CD14-positive monocyte (primary cell): ENCODE measurements at regions not wholly inside any gene's neighbourhood (a gene's known extent, or its start where the extent isn't known, plus 50 kb on each side); places are given as distances from the start of the nearest gene placed in this dataset.

Experiments
- DNase-seq, 3 donors: peaks; one replicate each; pipeline ENCODE4 v3.0.0-alpha.2; 2011 to 2022
- H2AFZ ChIP-seq: 2 replicates; pipeline ENCODE4 v1.6.0; 2012; ENCODE audit warnings: mild to moderate bottlenecking, low read depth, low read length, inconsistent platforms; ENCODE audit not compliant: insufficient read depth, poor library complexity, severe bottlenecking
- H3K27ac ChIP-seq, 2 donors: 1 replicate in 1 of 2; 2 replicates in 1 of 2; pipeline ENCODE4 v1.5.1; 2012 to 2013; ENCODE audit warnings: low read length in 2 of 2, control low read depth in 1 of 2, inconsistent platforms in 1 of 2, low read depth in 1 of 2, mild to moderate bottlenecking in 1 of 2
- H3K27me3 ChIP-seq, 2 donors: one replicate each; pipeline versions ENCODE4 v1.6.0 to v1.6.1; 2011 to 2013; ENCODE audit warnings: low read length in 2 of 2; ENCODE audit not compliant: control insufficient read depth in 2 of 2, insufficient read depth in 2 of 2
- H3K36me3 ChIP-seq, 2 donors: replicated peaks in 1 of 2; 1 replicate in 1 of 2; 2 replicates in 1 of 2; pipeline versions ENCODE4 v1.5.1 to v1.6.1; 2012 to 2013; ENCODE audit warnings: low read length in 2 of 2, control low read depth in 1 of 2, inconsistent platforms in 1 of 2, mild to moderate bottlenecking in 1 of 2; ENCODE audit not compliant: insufficient read depth in 2 of 2, control insufficient read depth in 1 of 2
- H3K4me1 ChIP-seq, 2 donors: 1 replicate in 1 of 2; 2 replicates in 1 of 2; pipeline versions ENCODE4 v1.5.1 to v1.6.1; 2012 to 2013; ENCODE audit warnings: low read length in 2 of 2, control low read depth in 1 of 2, inconsistent platforms in 1 of 2, mild to moderate bottlenecking in 1 of 2, moderate library complexity in 1 of 2; ENCODE audit not compliant: insufficient read depth in 2 of 2, control insufficient read depth in 1 of 2
- H3K4me2 ChIP-seq: replicated peaks from 2 replicates; pipeline ENCODE3; 2012; ENCODE audit warnings: low read length, moderate library complexity, mild to moderate bottlenecking; ENCODE audit not compliant: poor library complexity, severe bottlenecking; ENCODE audit errors: extremely low read depth
- H3K4me3 ChIP-seq, 3 experiments: fragments of 200-600 bp in 1 of 3; sonication (generic) in 1 of 3; replicated peaks in 1 of 3; 1 replicate in 2 of 3; 2 replicates in 1 of 3; pipeline ENCODE4 v1.5.1; 2011 to 2013; ENCODE audit warnings: low read length in 3 of 3, mild to moderate bottlenecking in 3 of 3, control low read depth in 2 of 3, low read depth in 2 of 3, inconsistent platforms in 1 of 3, moderate library complexity in 1 of 3
- H3K79me2 ChIP-seq: 2 replicates; pipeline ENCODE4 v1.6.0; 2012; ENCODE audit warnings: mild to moderate bottlenecking, control low read depth, inconsistent platforms, low read length, moderate library complexity; ENCODE audit not compliant: insufficient read depth
- H3K9ac ChIP-seq: 2 replicates; pipeline ENCODE4 v1.6.0; 2017; ENCODE audit warnings: low read length, mild to moderate bottlenecking; ENCODE audit not compliant: insufficient read depth, poor library complexity, severe bottlenecking
- H3K9me3 ChIP-seq, 2 donors: replicated peaks in 1 of 2; 1 replicate in 1 of 2; 2 replicates in 1 of 2; pipeline versions ENCODE4 v1.5.1 to v1.6.1; 2012 to 2013; ENCODE audit warnings: low read length in 2 of 2, control low read depth in 1 of 2; ENCODE audit not compliant: control insufficient read depth in 1 of 2, insufficient read depth in 1 of 2
- H4K20me1 ChIP-seq: 2 replicates; pipeline ENCODE4 v1.6.0; 2012; ENCODE audit warnings: mild to moderate bottlenecking, low read length, control low read depth, moderate library complexity; ENCODE audit not compliant: insufficient read depth
- H3K27ac Mint-ChIP-seq, 7 donors: one replicate each; pipeline ENCODE4 v1.8.0; 2020; ENCODE audit warnings: mild to moderate bottlenecking in 7 of 7, mixed read lengths in 7 of 7, moderate library complexity in 6 of 7, inconsistent platforms in 2 of 7
- H3K27me3 Mint-ChIP-seq, 3 donors: one replicate each; pipeline ENCODE4 v1.8.0; 2021 to 2022; ENCODE audit warnings: low read depth in 3 of 3, mild to moderate bottlenecking in 3 of 3, mixed read lengths in 3 of 3, moderate library complexity in 3 of 3, inconsistent platforms in 1 of 3
- H3K36me3 Mint-ChIP-seq, 2 donors: one replicate each; pipeline ENCODE4 v1.8.0; 2020; ENCODE audit warnings: mixed read lengths in 2 of 2, inconsistent platforms in 1 of 2, mild to moderate bottlenecking in 1 of 2
- H3K4me1 Mint-ChIP-seq: one replicate; pipeline ENCODE4 v1.8.0; 2020; ENCODE audit warnings: mild to moderate bottlenecking, mixed read lengths
- H3K4me3 Mint-ChIP-seq, 2 donors: one replicate each; pipeline ENCODE4 v1.8.0; 2020; ENCODE audit warnings: mild to moderate bottlenecking in 2 of 2, mixed read lengths in 2 of 2, moderate library complexity in 1 of 2
- H3K9me3 Mint-ChIP-seq, 7 donors: one replicate each; pipeline ENCODE4 v1.8.0; 2020 to 2022; ENCODE audit warnings: mixed read lengths in 7 of 7, mild to moderate bottlenecking in 6 of 7, moderate library complexity in 6 of 7, inconsistent platforms in 2 of 7
- CTCF ChIP-seq: fragments of 200-600 bp; IDR thresholded peaks from one replicate; pipeline ENCODE4 v1.8.0; 2022; ENCODE audit warnings: antibody characterized with exemption, mild to moderate bottlenecking
- whole genome bisulfite sequencing: methylation state at CpG from one replicate; pipeline ENCODE4 v1.1.5; 2013; ENCODE audit warnings: missing lambda C conversion rate; ENCODE audit not compliant: insufficient coverage; 5-methylcytosine and 5-hydroxymethylcytosine counted together
- intact Hi-C, 2 donors: fragments of 100-400 bp; cut with micrococcal nuclease; formaldehyde crosslinking; loops; one replicate each; pipeline versions ENCODE4 v1.15.0 to v1.15.1; 2023

DNA sequence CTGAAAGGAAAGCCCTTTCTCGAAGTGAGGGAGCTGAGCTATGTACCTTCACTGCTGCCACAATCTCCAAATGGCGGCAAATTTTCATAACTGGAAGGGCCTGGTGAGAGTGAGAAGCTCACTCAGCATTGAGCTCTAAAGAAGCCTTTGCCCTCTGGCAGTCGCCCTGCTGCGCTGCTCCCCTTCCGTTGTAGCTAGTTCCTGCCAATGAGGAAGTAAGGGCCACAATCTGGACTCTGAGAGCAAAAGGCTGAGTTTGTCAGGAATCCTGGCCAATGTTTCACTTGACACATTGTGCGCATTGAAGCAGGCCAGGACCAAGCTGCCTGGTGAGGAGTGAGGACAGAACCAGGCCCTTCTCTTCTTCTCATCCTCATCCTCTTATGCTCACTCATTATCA is 579.5 kb downstream of the PDCD6IP start:
- peaks cover 0 to 2% (median 2%) of the 10 kb centered on the region in 3 donors for H3K27me3 Mint-ChIP-seq
- peak overlapping the region; percentile 23 for H2AFZ ChIP-seq
- no peaks in the 10 kb centered on the region for H3K36me3 Mint-ChIP-seq
- H3K4me3 Mint-ChIP-seq: no peak overlapping the region
- no peaks in the 10 kb centered on the region for H3K79me2 ChIP-seq
- no peaks in the 10 kb centered on the region for H3K27me3 ChIP-seq
- H3K36me3 ChIP-seq: no peaks in the 10 kb centered on the region
- no peak overlapping the region for H3K4me2 ChIP-seq
- intact Hi-C loops: no loop called here
- H3K4me1 ChIP-seq: no peaks in the 10 kb centered on the region
- peaks cover 0 to 4% (median 0%) of the 10 kb centered on the region in 7 donors for H3K9me3 Mint-ChIP-seq
- TF ChIP-seq CTCF: no peak
- H3K9ac ChIP-seq: no peak overlapping the region
- H3K4me1 Mint-ChIP-seq: peaks cover 2% of the 10 kb centered on the region
- no peaks in the 10 kb centered on the region for H4K20me1 ChIP-seq
- DNase-seq: no peak
- H3K9me3 ChIP-seq: no peaks in the 10 kb centered on the region
- WGBS: 60% methylated on average over 4 of the region's 6 CpGs
- H3K27ac Mint-ChIP-seq: no peak overlapping the region
- no peak overlapping the region for H3K27ac ChIP-seq
- H3K4me3 ChIP-seq: no peak overlapping the region

DNA sequence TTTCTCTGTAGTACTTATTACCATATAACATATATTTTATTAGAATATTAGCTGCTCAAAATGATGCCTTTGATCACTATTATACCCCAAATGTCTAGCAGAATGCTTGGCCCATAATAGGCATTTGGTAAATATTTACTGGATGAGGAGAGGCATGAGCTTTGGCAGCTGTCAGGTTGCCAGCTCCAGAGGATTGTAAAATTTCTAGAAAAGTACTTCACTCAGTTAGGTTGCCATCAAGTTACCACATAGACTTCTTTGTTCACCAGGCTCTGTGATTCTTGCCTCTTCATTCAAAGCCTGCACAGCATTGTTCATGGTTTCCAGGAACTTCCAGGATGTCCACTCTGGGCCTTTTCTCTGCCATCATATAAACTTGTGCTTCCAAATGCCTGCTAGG is 582.8 kb downstream of the PDCD6IP start:
- Mint-ChIP-seq H3K27ac (no peak overlapping the region), H3K4me3 (no peak overlapping the region), H3K9me3 (peaks cover 0 to 3% (median 0%) of the 10 kb centered on the region in 7 donors), H3K36me3 (no peaks in the 10 kb centered on the region), H3K27me3 (no peaks in the 10 kb centered on the region), H3K4me1 (peaks cover 2% of the 10 kb centered on the region)
- H3K4me2 ChIP-seq: no peak overlapping the region
- no peak overlapping the region for H3K27ac ChIP-seq
- H3K4me3 ChIP-seq: no peak overlapping the region
- H3K9me3 ChIP-seq: no peaks in the 10 kb centered on the region
- no peak for TF ChIP-seq CTCF
- DNase-seq: no peak
- no peak overlapping the region for H3K9ac ChIP-seq
- H3K36me3 ChIP-seq: no peaks in the 10 kb centered on the region
- no peaks in the 10 kb centered on the region for H3K4me1 ChIP-seq
- H3K79me2 ChIP-seq: no peaks in the 10 kb centered on the region
- intact Hi-C loops: loop anchor here in 1 of 2 donors (10.0 kb wide), 1 partner anchor 266 kb away; no protein-coding TSS in a partner anchor
- no peaks in the 10 kb centered on the region for H3K27me3 ChIP-seq
- no peaks in the 10 kb centered on the region for H4K20me1 ChIP-seq
- no peak overlapping the region for H2AFZ ChIP-seq
